Breast epithelium (tissue), 4 donors: ENCODE measurements at regions not wholly inside any gene's neighbourhood (a gene's known extent, or its start where the extent isn't known, plus 50 kb on each side); places are given as distances from the start of the nearest gene placed in this dataset.

Experiments
- DNase-seq, 2 donors: peaks; one replicate each; pipeline ENCODE4 v3.0.0-alpha.2; 2019; ENCODE audit warnings: low spot score in 2 of 2
- H3K27ac ChIP-seq, 2 donors: fragments of 200-600 bp; sonication (generic) in 1 of 2; one replicate each; pipeline ENCODE4 v1.5.1; 2016 to 2019; ENCODE audit warnings: mild to moderate bottlenecking in 1 of 2
- H3K27me3 ChIP-seq, 2 donors: fragments of 200-600 bp; sonication (generic) in 1 of 2; one replicate each; pipeline versions ENCODE4 v1.5.1 to v1.6.0; 2017 to 2019; ENCODE audit warnings: control low read depth in 1 of 2, mild to moderate bottlenecking in 1 of 2
- H3K36me3 ChIP-seq: fragments of 200-600 bp; one replicate; pipeline ENCODE4 v1.5.1; 2019
- H3K4me1 ChIP-seq, 2 donors: fragments of 200-600 bp; sonication (generic); one replicate each; pipeline ENCODE4 v1.5.1; 2016 to 2019; ENCODE audit warnings: control low read depth in 1 of 2
- H3K4me3 ChIP-seq, 3 donors: fragments of 200-600 bp; sonication (generic); 1 replicate in 2 of 3; 2 replicates in 1 of 3; pipeline ENCODE4 v1.5.1; 2016 to 2019; ENCODE audit warnings: mild to moderate bottlenecking in 3 of 3, moderate library complexity in 2 of 3
- H3K9me3 ChIP-seq, 2 donors: fragments of 200-600 bp; sonication (generic) in 1 of 2; one replicate each; pipeline ENCODE4 v1.5.1; 2016 to 2019; ENCODE audit warnings: control low read depth in 1 of 2
- CTCF ChIP-seq, 3 donors: fragments of 450-650 bp; IDR thresholded peaks; one replicate each; pipeline ENCODE4 v1.5.1; 2016 to 2017; ENCODE audit warnings: antibody characterized with exemption in 3 of 3, mild to moderate bottlenecking in 3 of 3, moderate library complexity in 3 of 3
- POLR2A ChIP-seq: fragments of 450-650 bp; IDR thresholded peaks from one replicate; pipeline ENCODE4 v1.6.1; 2016; ENCODE audit warnings: antibody characterized with exemption, mild to moderate bottlenecking, moderate library complexity
- POLR2AphosphoS5 ChIP-seq, 3 donors: sonication (generic); formaldehyde crosslinking; IDR thresholded peaks; one replicate each; pipeline ENCODE4 v1.6.1; 2017; ENCODE audit warnings: antibody characterized with exemption in 3 of 3
- intact Hi-C: fragments of 100-400 bp; cut with DNase I; formaldehyde crosslinking; loops from one replicate; pipeline ENCODE4 v1.15.1; 2023; ENCODE audit warnings: low total_unique reads

- Histone ChIP-seq H3K36me3 (no peaks in the 10 kb centered on the region), H3K4me3 (no peak overlapping the region), H3K9me3 (no peaks in the 10 kb centered on the region), H3K27me3 (no peaks in the 10 kb centered on the region), H3K4me1 (no peaks in the 10 kb centered on the region), H3K27ac (no peak overlapping the region)
- intact Hi-C loops, result no loop called here
- TF ChIP-seq POLR2A (no peak), POLR2AphosphoS5 (IDR thresholded peaks at IDR 0.05) (no peak), CTCF (IDR thresholded peaks at IDR 0.05) (no peak)
- DNase-seq, result no peak
These were observed 128.4 kb downstream of the ARL4A start for GRCh38 chr7:12815871-12816270.

- H3K27me3 ChIP-seq, result no peaks in the 10 kb centered on the region
- H3K27ac ChIP-seq, result no peak overlapping the region
- no peaks in the 10 kb centered on the region for H3K4me1 ChIP-seq
- H3K4me3 ChIP-seq, result no peak overlapping the region
- no peaks in the 10 kb centered on the region for H3K36me3 ChIP-seq
- no peaks in the 10 kb centered on the region for H3K9me3 ChIP-seq
- intact Hi-C loops, result no loop called here
- TF ChIP-seq POLR2AphosphoS5 (IDR thresholded peaks at IDR 0.05), result no peak
- no peak for TF ChIP-seq CTCF (IDR thresholded peaks at IDR 0.05)
- TF ChIP-seq POLR2A, result no peak
- no peak for DNase-seq
These were observed 133.3 kb downstream of the ARL4A start for GRCh38 chr7:12820777-12821176.

GRCh38 chr7:12821746-12822145 is 134.3 kb downstream of the ARL4A start:
- intact Hi-C loops, result no loop called here
- Histone ChIP-seq H3K4me1 (no peaks in the 10 kb centered on the region), H3K36me3 (no peaks in the 10 kb centered on the region), H3K4me3 (no peak overlapping the region), H3K27me3 (no peaks in the 10 kb centered on the region), H3K9me3 (no peaks in the 10 kb centered on the region), H3K27ac (no peak overlapping the region)
- TF ChIP-seq POLR2A, result no peak
- DNase-seq, result no peak

- no peaks in the 10 kb centered on the region for H3K36me3 ChIP-seq
- no peak overlapping the region for H3K27ac ChIP-seq
- H3K4me3 ChIP-seq, result no peak overlapping the region
- no peaks in the 10 kb centered on the region for H3K4me1 ChIP-seq
- TF ChIP-seq CTCF (IDR thresholded peaks at IDR 0.05), result no peak
- no peak for TF ChIP-seq POLR2A
- no peak for TF ChIP-seq POLR2AphosphoS5 (IDR thresholded peaks at IDR 0.05)
- no peaks in the 10 kb centered on the region for H3K9me3 ChIP-seq
- intact Hi-C loops, result no loop called here
- H3K27me3 ChIP-seq, result no peaks in the 10 kb centered on the region
- no peak for DNase-seq
These were observed 138.6 kb downstream of the ARL4A start for GRCh38 chr7:12826079-12826478.

GRCh38 chr7:12827219-12827821 is 139.9 kb downstream of the ARL4A start:
- intact Hi-C loops, result no loop called here
- Histone ChIP-seq H3K9me3 (no peaks in the 10 kb centered on the region), H3K27me3 (no peaks in the 10 kb centered on the region), H3K36me3 (no peaks in the 10 kb centered on the region), H3K4me1 (no peaks in the 10 kb centered on the region), H3K27ac (no peak overlapping the region), H3K4me3 (no peak overlapping the region)
- no peak for DNase-seq
- no peak for TF ChIP-seq POLR2A
- TF ChIP-seq CTCF (IDR thresholded peaks at IDR 0.05), result no peak
- no peak for TF ChIP-seq POLR2AphosphoS5 (IDR thresholded peaks at IDR 0.05)

GRCh38 chr7:12827920-12828319 is 140.5 kb downstream of the ARL4A start:
- no peak overlapping the region for H3K27ac ChIP-seq
- no peaks in the 10 kb centered on the region for H3K27me3 ChIP-seq
- H3K9me3 ChIP-seq, result no peaks in the 10 kb centered on the region
- no peaks in the 10 kb centered on the region for H3K4me1 ChIP-seq
- no peak for DNase-seq
- no peaks in the 10 kb centered on the region for H3K36me3 ChIP-seq
- H3K4me3 ChIP-seq, result no peak overlapping the region
- TF ChIP-seq POLR2AphosphoS5 (IDR thresholded peaks at IDR 0.05) (no peak), POLR2A (no peak), CTCF (IDR thresholded peaks at IDR 0.05) (no peak)
- intact Hi-C loops, result no loop called here
